Ascending aorta (tissue), 2 donors: ENCODE measurements at regions not wholly inside any gene's neighbourhood (a gene's known extent, or its start where the extent isn't known, plus 50 kb on each side); places are given as distances from the start of the nearest gene placed in this dataset.

Experiments used
- DNase-seq, 2 donors: peaks; one replicate each; pipeline ENCODE4 v3.0.0-alpha.2; 2019; ENCODE audit warnings: low spot score in 2 of 2
- H3K27ac ChIP-seq, 2 donors: fragments of 200-600 bp; sonication (generic); one replicate each; pipeline ENCODE4 v1.5.1; 2016 to 2017; ENCODE audit warnings: mild to moderate bottlenecking in 1 of 2
- H3K27me3 ChIP-seq: fragments of 200-600 bp; sonication (generic); one replicate; pipeline ENCODE4 v1.5.1; 2017
- H3K36me3 ChIP-seq, 2 donors: fragments of 200-600 bp; sonication (generic); one replicate each; pipeline ENCODE4 v1.5.1; 2016
- H3K4me1 ChIP-seq, 2 donors: fragments of 200-600 bp; sonication (generic); one replicate each; pipeline ENCODE4 v1.5.1; 2016 to 2017; ENCODE audit warnings: mild to moderate bottlenecking in 1 of 2
- H3K4me3 ChIP-seq, 2 donors: fragments of 200-600 bp; sonication (generic); one replicate each; pipeline ENCODE4 v1.5.1; 2016 to 2017; ENCODE audit warnings: mild to moderate bottlenecking in 1 of 2
- H3K9me3 ChIP-seq, 2 donors: fragments of 200-600 bp; sonication (generic); one replicate each; pipeline ENCODE4 v1.5.1; 2016
- intact Hi-C: fragments of 100-400 bp; cut with DNase I; formaldehyde crosslinking; loops from one replicate; pipeline ENCODE4 v1.15.1; 2023
- TF ChIP-seq, protein P1 (sequence below), 3 experiments: fragments of 200-600 bp in 2 of 3; fragments of 450-650 bp in 1 of 3; sonication (generic) in 2 of 3; IDR thresholded peaks; one replicate each; pipeline ENCODE4 v1.5.1; 2016 to 2019; ENCODE audit warnings: antibody characterized with exemption in 3 of 3, mild to moderate bottlenecking in 1 of 3, moderate library complexity in 1 of 3

DNA sequence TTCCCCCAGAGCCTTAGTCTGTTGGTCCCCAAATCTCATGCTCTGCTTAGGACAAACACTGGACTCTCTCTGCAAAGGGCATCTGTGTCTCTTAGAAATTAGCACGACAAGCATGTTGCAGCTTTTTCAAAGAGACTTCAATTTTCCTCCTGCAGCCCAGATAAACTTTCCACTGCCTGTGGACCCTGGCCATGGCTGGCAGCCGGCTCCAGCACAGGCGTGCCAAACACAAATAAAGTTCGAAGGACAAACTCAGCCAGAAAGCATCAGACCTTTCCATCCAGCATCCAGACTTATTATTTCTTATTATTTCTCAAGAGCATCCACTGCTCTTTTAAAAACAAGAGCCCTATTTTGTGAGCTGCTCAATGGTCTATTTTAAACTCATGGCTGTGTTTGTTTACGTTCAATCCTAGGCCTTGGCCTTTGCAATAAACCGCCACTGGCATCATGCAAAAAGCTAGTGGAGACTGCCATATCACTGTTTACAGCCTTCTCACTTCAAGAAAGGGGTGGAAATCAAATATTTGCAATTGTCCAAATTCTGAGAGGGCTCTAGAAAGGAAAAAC is 300.8 kb downstream of the BCL11A start:
- H3K27me3 ChIP-seq = no peaks in the 10 kb centered on the region
- no peak for DNase-seq
- no peaks in the 10 kb centered on the region for H3K4me1 ChIP-seq
- intact Hi-C loops = no loop called here
- no peaks in the 10 kb centered on the region for H3K36me3 ChIP-seq
- no peaks in the 10 kb centered on the region for H3K9me3 ChIP-seq
- H3K27ac ChIP-seq = no peak overlapping the region
- H3K4me3 ChIP-seq = no peak overlapping the region
- TF ChIP-seq, protein P1, sequence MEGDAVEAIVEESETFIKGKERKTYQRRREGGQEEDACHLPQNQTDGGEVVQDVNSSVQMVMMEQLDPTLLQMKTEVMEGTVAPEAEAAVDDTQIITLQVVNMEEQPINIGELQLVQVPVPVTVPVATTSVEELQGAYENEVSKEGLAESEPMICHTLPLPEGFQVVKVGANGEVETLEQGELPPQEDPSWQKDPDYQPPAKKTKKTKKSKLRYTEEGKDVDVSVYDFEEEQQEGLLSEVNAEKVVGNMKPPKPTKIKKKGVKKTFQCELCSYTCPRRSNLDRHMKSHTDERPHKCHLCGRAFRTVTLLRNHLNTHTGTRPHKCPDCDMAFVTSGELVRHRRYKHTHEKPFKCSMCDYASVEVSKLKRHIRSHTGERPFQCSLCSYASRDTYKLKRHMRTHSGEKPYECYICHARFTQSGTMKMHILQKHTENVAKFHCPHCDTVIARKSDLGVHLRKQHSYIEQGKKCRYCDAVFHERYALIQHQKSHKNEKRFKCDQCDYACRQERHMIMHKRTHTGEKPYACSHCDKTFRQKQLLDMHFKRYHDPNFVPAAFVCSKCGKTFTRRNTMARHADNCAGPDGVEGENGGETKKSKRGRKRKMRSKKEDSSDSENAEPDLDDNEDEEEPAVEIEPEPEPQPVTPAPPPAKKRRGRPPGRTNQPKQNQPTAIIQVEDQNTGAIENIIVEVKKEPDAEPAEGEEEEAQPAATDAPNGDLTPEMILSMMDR (IDR thresholded peaks at IDR 0.05) = no peak

DNA sequence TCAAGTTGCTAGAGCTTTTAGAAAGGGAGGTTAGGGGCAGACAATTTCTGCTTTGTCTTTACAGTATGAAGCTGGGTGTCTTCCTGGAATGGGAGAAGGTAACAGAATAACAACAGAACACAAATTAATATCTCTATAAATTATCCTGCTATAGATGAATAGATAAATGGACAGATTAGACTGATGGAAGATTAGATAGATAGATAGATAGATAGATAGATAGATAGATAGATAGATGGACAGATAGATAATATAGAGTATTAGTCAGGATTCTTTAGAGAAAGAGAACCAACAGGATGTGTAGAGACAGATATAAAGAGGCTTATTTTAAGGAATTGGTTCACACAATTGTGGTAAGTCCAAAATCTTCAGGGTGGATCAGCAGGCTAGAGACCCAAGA is 302.2 kb downstream of the BCL11A start:
- intact Hi-C loops = no loop called here
- H3K36me3 ChIP-seq = no peaks in the 10 kb centered on the region
- H3K9me3 ChIP-seq = no peaks in the 10 kb centered on the region
- H3K27me3 ChIP-seq = no peaks in the 10 kb centered on the region
- DNase-seq = no peak
- H3K4me3 ChIP-seq = no peak overlapping the region
- H3K4me1 ChIP-seq = no peaks in the 10 kb centered on the region
- H3K27ac ChIP-seq = no peak overlapping the region
- TF ChIP-seq, protein P1 (IDR thresholded peaks at IDR 0.05) = no peak

DNA sequence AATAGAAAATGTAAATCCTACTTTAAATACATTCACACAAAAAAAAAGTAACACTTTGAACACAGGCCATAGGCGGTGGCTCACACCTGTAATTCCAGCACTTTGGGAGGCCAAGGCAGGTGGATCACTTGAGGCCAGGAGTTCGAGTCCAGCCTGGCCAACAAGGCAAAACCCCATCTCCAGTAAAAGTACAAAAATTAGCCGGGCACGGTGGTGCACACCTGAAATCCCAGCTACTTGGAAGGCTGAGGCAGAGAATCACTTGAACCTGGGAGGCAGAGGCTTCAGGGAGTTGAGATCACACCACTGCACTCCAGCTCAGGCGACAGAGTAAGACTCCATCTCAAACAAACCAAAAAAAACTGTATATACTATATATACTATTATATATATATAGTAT is 303.6 kb downstream of the BCL11A start:
- Histone ChIP-seq H3K9me3 (no peaks in the 10 kb centered on the region), H3K36me3 (no peaks in the 10 kb centered on the region), H3K4me1 (no peaks in the 10 kb centered on the region), H3K4me3 (no peak overlapping the region), H3K27me3 (no peaks in the 10 kb centered on the region), H3K27ac (no peak overlapping the region)
- DNase-seq = no peak
- intact Hi-C loops = no loop called here
- TF ChIP-seq, protein P1 (IDR thresholded peaks at IDR 0.05) = no peak

DNA sequence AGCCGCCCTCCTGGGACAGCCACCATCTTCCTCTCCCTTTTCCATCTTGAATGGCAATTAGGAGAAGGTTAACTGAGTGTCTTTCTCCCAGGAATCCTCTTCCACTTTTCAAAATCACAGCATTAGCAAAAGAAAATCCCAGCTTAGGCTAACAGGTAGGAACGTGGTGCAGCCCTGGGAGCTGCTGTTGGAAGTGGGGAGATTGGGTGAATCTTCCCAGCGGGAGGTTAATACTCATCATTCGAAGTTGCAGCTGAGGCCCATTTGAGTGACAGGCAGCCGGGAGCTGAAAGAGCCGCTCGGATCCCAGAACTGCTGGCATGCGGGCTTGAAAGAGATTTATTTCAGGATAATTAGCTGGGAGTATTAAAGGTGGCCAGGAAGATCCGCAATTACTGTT is 306.0 kb downstream of the BCL11A start:
- Histone ChIP-seq H3K27ac (no peak overlapping the region), H3K4me3 (no peak overlapping the region), H3K27me3 (no peaks in the 10 kb centered on the region), H3K9me3 (no peaks in the 10 kb centered on the region), H3K4me1 (no peaks in the 10 kb centered on the region), H3K36me3 (no peaks in the 10 kb centered on the region)
- DNase-seq = no peak
- TF ChIP-seq, protein P1 (IDR thresholded peaks at IDR 0.05) = no peak
- intact Hi-C loops = no loop called here

DNA sequence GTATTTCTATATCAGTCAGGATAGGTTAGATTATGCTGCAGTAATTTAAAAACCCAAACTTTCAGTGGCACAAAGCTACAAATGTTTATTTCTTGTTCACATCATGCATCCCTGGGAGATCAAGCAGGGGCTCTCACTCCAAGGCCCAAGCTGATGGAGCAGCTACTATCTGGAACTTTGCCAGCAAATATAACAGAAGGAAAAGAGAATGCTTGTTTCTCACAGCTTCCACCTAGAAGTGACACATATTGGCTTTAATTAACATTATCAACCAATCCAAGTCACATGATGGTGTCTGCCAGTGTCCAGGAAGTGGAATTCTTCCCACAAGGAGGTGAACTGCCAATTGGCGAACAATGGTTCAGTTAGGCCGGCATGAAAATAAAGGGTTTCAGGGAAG is 306.9 kb downstream of the BCL11A start:
- Histone ChIP-seq H3K27me3 (no peaks in the 10 kb centered on the region), H3K4me1 (no peaks in the 10 kb centered on the region), H3K36me3 (no peaks in the 10 kb centered on the region), H3K9me3 (no peaks in the 10 kb centered on the region), H3K27ac (no peak overlapping the region), H3K4me3 (no peak overlapping the region)
- intact Hi-C loops = no loop called here
- TF ChIP-seq, protein P1 (IDR thresholded peaks at IDR 0.05) = no peak
- no peak for DNase-seq
